AG10803 (cell line): ENCODE measurements at regions not wholly inside any gene's neighbourhood (a gene's known extent, or its start where the extent isn't known, plus 50 kb on each side); places are given as distances from the start of the nearest gene placed in this dataset.

ENCODE experiments used
- DNase-seq: peaks from one replicate; pipeline ENCODE4 v3.0.0; 2010; ENCODE audit warnings: low read depth
- H3K4me3 ChIP-seq: 2 replicates; pipeline ENCODE4 v1.5.1; 2011; ENCODE audit warnings: mild to moderate bottlenecking, low read length, control low read depth
- CTCF ChIP-seq: conservative IDR thresholded peaks from 2 replicates; pipeline ENCODE4 v1.5.1; 2011; ENCODE audit warnings: mild to moderate bottlenecking, low read length, control low read depth, inconsistent platforms

- DNase-seq: no peak
- H3K4me3 ChIP-seq: no peak overlapping the region
- TF ChIP-seq CTCF: no peak
Observed at GRCh38 chr3:7865611-7866010, 636.0 kb upstream of the LMCD1 start.

DNA sequence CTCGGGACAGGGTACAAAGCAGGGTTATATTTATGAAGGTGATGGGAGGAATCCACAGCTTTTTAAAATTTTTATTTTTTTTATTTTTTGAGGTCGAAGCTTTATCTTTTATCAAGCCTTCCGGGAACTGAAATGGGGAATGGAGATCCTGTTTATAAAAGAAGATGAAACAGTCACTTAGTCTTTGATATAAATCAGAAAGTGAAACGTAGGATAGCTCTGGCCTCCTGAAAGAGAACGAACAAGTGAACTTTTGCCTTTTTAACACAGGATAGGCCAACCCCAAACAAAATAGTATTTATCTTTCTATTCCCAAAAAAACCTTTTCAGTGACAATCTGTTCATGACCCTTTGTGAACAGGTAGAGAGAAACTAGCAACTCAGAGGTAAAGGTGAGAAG is 634.0 kb upstream of the LMCD1 start:
- no peak for DNase-seq
- TF ChIP-seq CTCF: no peak
- H3K4me3 ChIP-seq: no peak overlapping the region

DNA sequence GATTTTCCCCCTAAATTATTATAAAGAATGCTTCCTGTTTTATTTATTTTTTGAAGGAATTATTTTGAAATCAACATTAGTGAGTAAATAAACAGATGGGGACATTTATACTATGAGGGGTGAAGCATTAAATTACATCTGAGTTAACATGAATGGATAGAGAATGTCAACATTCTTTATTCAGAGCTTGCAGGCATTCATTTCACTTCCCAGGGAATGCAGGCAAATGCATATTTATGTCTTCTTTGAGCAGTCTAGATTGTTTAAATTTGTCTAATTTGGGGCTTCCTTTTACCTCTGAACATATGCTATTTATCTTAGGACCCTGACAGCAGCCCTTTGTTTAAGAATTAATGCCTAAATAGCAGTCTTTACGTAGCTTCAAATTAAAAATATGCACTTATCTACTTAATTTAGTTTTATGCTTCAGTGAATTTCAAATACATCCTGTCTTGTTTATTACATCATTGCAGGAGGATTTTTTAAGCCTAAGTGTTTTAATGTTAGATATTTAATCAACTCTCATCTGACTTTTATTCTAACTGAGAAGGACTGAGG is 630.5 kb upstream of the LMCD1 start:
- TF ChIP-seq CTCF: no peak
- no peak for DNase-seq

GRCh38 chr3:7874116-7874515 is 627.5 kb upstream of the LMCD1 start:
- TF ChIP-seq CTCF: no peak
- H3K4me3 ChIP-seq: no peak overlapping the region
- DNase-seq: no peak

More for the DNA sequence above, 630.5 kb upstream of the LMCD1 start:
- H3K4me3 ChIP-seq: no peak overlapping the region

DNA sequence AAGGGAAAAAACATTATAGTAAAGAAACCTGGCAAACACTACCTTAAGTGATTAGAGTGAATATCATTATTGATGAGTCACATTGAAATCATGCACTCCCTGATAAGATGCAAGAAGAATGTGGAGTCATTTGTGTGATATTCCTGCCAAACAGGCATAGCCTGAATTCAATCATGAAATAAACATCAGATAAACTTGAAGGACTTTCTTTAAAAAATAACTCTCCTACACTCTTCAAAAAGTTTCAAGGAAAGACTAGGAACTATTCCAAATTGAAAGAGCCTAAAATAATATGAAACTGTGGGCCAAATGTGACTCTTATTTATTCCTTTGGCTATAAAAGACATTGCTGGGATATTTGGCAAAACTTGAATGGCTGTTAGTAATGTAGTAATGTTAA is 625.7 kb upstream of the LMCD1 start:
- no peak overlapping the region for H3K4me3 ChIP-seq
- no peak for TF ChIP-seq CTCF
- no peak for DNase-seq

DNA sequence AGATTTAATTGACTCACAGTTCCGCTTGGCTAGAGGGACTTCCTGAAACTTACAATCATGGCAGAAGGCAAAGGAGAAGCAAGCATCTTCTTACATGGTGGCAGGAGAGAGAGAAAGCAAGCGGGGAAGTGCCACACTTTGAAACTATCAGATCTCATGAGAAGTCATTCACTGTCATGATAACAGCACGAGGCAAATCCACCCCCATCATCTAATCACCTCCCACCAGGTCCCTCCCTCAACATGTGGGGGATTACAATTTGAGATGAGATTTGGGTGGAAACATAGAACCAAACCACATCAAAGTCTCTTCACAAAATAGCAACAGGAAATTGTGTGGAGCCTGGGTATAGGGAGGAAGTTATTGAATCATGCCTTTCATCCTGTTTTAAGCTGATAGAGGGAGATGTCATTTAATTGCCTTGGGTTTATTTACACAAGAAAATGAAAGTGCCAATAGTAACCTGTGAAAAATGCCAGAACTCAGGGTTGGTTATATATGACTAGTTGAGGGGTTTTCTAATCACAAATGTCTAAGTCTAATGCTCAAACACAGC is 624.8 kb upstream of the LMCD1 start:
- H3K4me3 ChIP-seq: no peak overlapping the region
- DNase-seq: no peak

More for the DNA sequence above, 624.8 kb upstream of the LMCD1 start:
- no peak for TF ChIP-seq CTCF
